ENCODE measurements at regions not wholly inside any gene's neighbourhood (a gene's known extent, or its start where the extent isn't known, plus 50 kb on each side); places are given as distances from the start of the nearest gene placed in this dataset.

- no peak overlapping the region for H3K4me2 ChIP-seq
- H3K4me1 ChIP-seq = peaks cover 3% of the 10 kb centered on the region
- Mint-ChIP-seq H3K36me3 (no peaks in the 10 kb centered on the region), H3K4me3 (no peak overlapping the region), H3K4me1 (no peaks in the 10 kb centered on the region), H3K9me3 (no peaks in the 10 kb centered on the region), H3K27me3 (ENCODE audit: insufficient read depth, low read depth) (peaks cover 4% of the 10 kb centered on the region), H3K27ac (no peak overlapping the region)
- H3K9me3 ChIP-seq (ENCODE audit: low read depth) = no peaks in the 10 kb centered on the region
- H3K79me2 ChIP-seq (ENCODE audit: low read depth) = no peaks in the 10 kb centered on the region
- no peak overlapping the region for H3K9ac ChIP-seq
- no peak for TF ChIP-seq EZH2 (IDR thresholded peaks at IDR 0.05)
- TF ChIP-seq CTCF (IDR thresholded peaks at IDR 0.05) = no peak
- TF ChIP-seq EZH2phosphoT487 (IDR thresholded peaks at IDR 0.05) = no peak
- H3K4me3 ChIP-seq = no peak overlapping the region
- H3K27me3 ChIP-seq = no peaks in the 10 kb centered on the region
- H3F3A ChIP-seq (ENCODE audit: low read depth) = no peaks in the 10 kb centered on the region
- no peaks in the 10 kb centered on the region for H3K36me3 ChIP-seq
- H3K27ac ChIP-seq = no peak overlapping the region
- no peak for DNase-seq (ENCODE audit: low spot score)
- H2AFZ ChIP-seq (replicated peaks) = peak overlapping the region; percentile 2
- H4K20me1 ChIP-seq (ENCODE audit: low read depth) = no peaks in the 10 kb centered on the region
Observed at GRCh38 chr7:21243265-21243664, 184.6 kb upstream of the SP4 start.

GRCh38 chr7:21251151-21251800 lies 176.6 kb upstream of the SP4 start:
- no peaks in the 10 kb centered on the region for H3K36me3 ChIP-seq
- H3K27me3 Mint-ChIP-seq (ENCODE audit: insufficient read depth, low read depth) = peaks cover 19% of the 10 kb centered on the region
- H3K27ac ChIP-seq = no peak overlapping the region
- H3K4me2 ChIP-seq = peak overlapping the region; percentile 21
- H3K36me3 Mint-ChIP-seq = no peaks in the 10 kb centered on the region
- peak overlapping the region; percentile 59 for H2AFZ ChIP-seq (replicated peaks)
- peaks cover 26% of the 10 kb centered on the region for H3F3A ChIP-seq (ENCODE audit: low read depth)
- peak; percentile 7 for DNase-seq (ENCODE audit: low spot score)
- peaks cover 32% of the 10 kb centered on the region for H3K4me1 Mint-ChIP-seq
- H3K4me3 ChIP-seq = no peak overlapping the region
- H3K27ac Mint-ChIP-seq = no peak overlapping the region
- no peaks in the 10 kb centered on the region for H3K9me3 Mint-ChIP-seq
- H3K9ac ChIP-seq = no peak overlapping the region
- peaks cover 50% of the 10 kb centered on the region for H3K4me1 ChIP-seq
- no peak for TF ChIP-seq EZH2phosphoT487 (IDR thresholded peaks at IDR 0.05)
- TF ChIP-seq CTCF (IDR thresholded peaks at IDR 0.05) = peak; percentile 6
- TF ChIP-seq EZH2 (IDR thresholded peaks at IDR 0.05) = no peak
- no peaks in the 10 kb centered on the region for H3K79me2 ChIP-seq (ENCODE audit: low read depth)
- no peaks in the 10 kb centered on the region for H3K9me3 ChIP-seq (ENCODE audit: low read depth)
- H3K4me3 Mint-ChIP-seq = no peak overlapping the region
- H3K27me3 ChIP-seq = no peaks in the 10 kb centered on the region
- H4K20me1 ChIP-seq (ENCODE audit: low read depth) = no peaks in the 10 kb centered on the region

GRCh38 chr7:21253740-21254687 lies 173.9 kb upstream of the SP4 start:
- Histone ChIP-seq H3K27ac (no peak overlapping the region), H2AFZ (replicated peaks) (peak overlapping the region; percentile 87), H4K20me1 (ENCODE audit: low read depth) (no peaks in the 10 kb centered on the region), H3K4me2 (peak overlapping the region; percentile 85), H3K9me3 (ENCODE audit: low read depth) (no peaks in the 10 kb centered on the region), H3K4me1 (peaks cover 50% of the 10 kb centered on the region), H3K36me3 (no peaks in the 10 kb centered on the region), H3K4me3 (peak overlapping the region; percentile 39), H3K79me2 (ENCODE audit: low read depth) (no peaks in the 10 kb centered on the region), H3K27me3 (no peaks in the 10 kb centered on the region), H3F3A (ENCODE audit: low read depth) (peaks cover 26% of the 10 kb centered on the region), H3K9ac (no peak overlapping the region)
- DNase-seq (ENCODE audit: low spot score) = peak; percentile 91
- TF ChIP-seq EZH2phosphoT487 (IDR thresholded peaks at IDR 0.05) (no peak), CTCF (IDR thresholded peaks at IDR 0.05) (peak; percentile 84), EZH2 (IDR thresholded peaks at IDR 0.05) (peak; percentile 41)
- Mint-ChIP-seq H3K27ac (no peak overlapping the region), H3K4me1 (peaks cover 32% of the 10 kb centered on the region), H3K4me3 (peak overlapping the region; percentile 69), H3K36me3 (no peaks in the 10 kb centered on the region), H3K27me3 (ENCODE audit: insufficient read depth, low read depth) (peaks cover 14% of the 10 kb centered on the region), H3K9me3 (no peaks in the 10 kb centered on the region)

Measured in neural progenitor cell (in vitro differentiated cells).